HEK293 (cell line): ENCODE measurements at regions not wholly inside any gene's neighbourhood (a gene's known extent, or its start where the extent isn't known, plus 50 kb on each side); places are given as distances from the start of the nearest gene placed in this dataset.

Source experiments
- CTCF ChIP-seq: fragments of 450-650 bp; formaldehyde crosslinking; IDR thresholded peaks from 2 replicates; pipeline ENCODE4 v1.5.1; 2016; ENCODE audit warnings: missing biosample characterization, missing genetic modification characterization
- PRDM4 ChIP-seq: fragments of 450-650 bp; formaldehyde crosslinking; IDR thresholded peaks from 2 replicates; pipeline ENCODE4 v1.5.1; 2017; ENCODE audit warnings: missing biosample characterization, missing genetic modification characterization
- SP3 ChIP-seq: fragments of 450-650 bp; formaldehyde crosslinking; IDR thresholded peaks from 2 replicates; pipeline ENCODE4 v1.5.1; 2016; ENCODE audit warnings: missing biosample characterization, missing genetic modification characterization
- ZBTB21 ChIP-seq: fragments of 450-650 bp; formaldehyde crosslinking; IDR thresholded peaks from 2 replicates; pipeline ENCODE4 v1.5.1; 2017; ENCODE audit warnings: missing biosample characterization, missing genetic modification characterization
- ZFP3 ChIP-seq: fragments of 450-650 bp; formaldehyde crosslinking; IDR thresholded peaks from 2 replicates; pipeline ENCODE4 v1.5.1; 2016; ENCODE audit warnings: low read depth, missing biosample characterization, missing genetic modification characterization

GRCh38 chr3:148453781-148454191 is 243.9 kb upstream of the AGTR1 start:
- TF ChIP-seq ZFP3 (tag by site-specific recombination) (no peak), SP3 (no peak), CTCF (tag by site-specific recombination) (no peak), ZBTB21 (no peak), PRDM4 (no peak)
